Stomach (tissue), 8 donors: ENCODE measurements at regions not wholly inside any gene's neighbourhood (a gene's known extent, or its start where the extent isn't known, plus 50 kb on each side); places are given as distances from the start of the nearest gene placed in this dataset.
A peak's percentile ranks its signal among the peaks of the same experiment; 100 is the strongest.

Source experiments
- DNase-seq, 2 donors: peaks; one replicate each; pipeline versions ENCODE4 v3.0.0 to v3.0.0-alpha.2; 2013 to 2019
- H3K27ac ChIP-seq, 5 donors: fragments of 200-600 bp in 4 of 5; sonication (generic) in 4 of 5; one replicate each; pipeline ENCODE4 v1.5.1; 2013 to 2019; ENCODE audit warnings: mild to moderate bottlenecking in 1 of 5, moderate library complexity in 1 of 5
- H3K27me3 ChIP-seq, 3 donors: fragments of 200-600 bp; sonication (generic); one replicate each; pipeline ENCODE4 v1.5.1; 2017 to 2019; ENCODE audit warnings: mixed run types in 1 of 3
- H3K36me3 ChIP-seq, 4 donors: fragments of 200-600 bp; sonication (generic); 1 replicate in 3 of 4; 2 replicates in 1 of 4; pipeline ENCODE4 v1.5.1; 2016 to 2019
- H3K4me1 ChIP-seq, 4 donors: fragments of 200-600 bp; sonication (generic); one replicate each; pipeline ENCODE4 v1.5.1; 2016 to 2019
- H3K4me3 ChIP-seq, 4 donors: fragments of 200-600 bp; sonication (generic) in 3 of 4; one replicate each; pipeline ENCODE4 v1.5.1; 2016 to 2019; ENCODE audit warnings: mild to moderate bottlenecking in 1 of 4
- H3K9me3 ChIP-seq, 4 donors: fragments of 200-600 bp; sonication (generic); one replicate each; pipeline ENCODE4 v1.5.1; 2016 to 2019
- EP300 ChIP-seq: sonication (generic); formaldehyde crosslinking; IDR thresholded peaks from one replicate; pipeline ENCODE4 v1.6.1; 2017; ENCODE audit warnings: antibody characterized with exemption
- POLR2A ChIP-seq, 4 donors: fragments of 450-650 bp; IDR thresholded peaks; one replicate each; pipeline ENCODE4 v1.6.1; 2016; ENCODE audit warnings: antibody characterized with exemption in 4 of 4, control low read depth in 2 of 4, mild to moderate bottlenecking in 1 of 4, moderate library complexity in 1 of 4
- POLR2AphosphoS5 ChIP-seq, 3 donors: sonication (generic); formaldehyde crosslinking; IDR thresholded peaks; one replicate each; pipeline ENCODE4 v1.6.1; 2016; ENCODE audit warnings: antibody characterized with exemption in 3 of 3
- WGBS, 5 donors: extraction: QIAGEN DNeasy Blood & Tissue Kit in 3 of 5; methylation state at CpG; one replicate each; pipeline versions ENCODE4 v1.1.5 to v1.1.7; 2013 to 2018; 5-methylcytosine and 5-hydroxymethylcytosine counted together
- intact Hi-C: fragments of 100-400 bp; cut with DNase I; formaldehyde crosslinking; loops from one replicate; pipeline ENCODE4 v1.15.1; 2023; ENCODE audit warnings: low total_unique reads
- TF ChIP-seq, protein P1 (sequence below), 7 experiments: fragments of 450-650 bp in 4 of 7; fragments of 200-600 bp in 3 of 7; sonication (generic) in 3 of 7; IDR thresholded peaks; one replicate each; pipeline ENCODE4 v1.5.1; 2016 to 2019; ENCODE audit warnings: antibody characterized with exemption in 7 of 7, control low read depth in 2 of 7, mild to moderate bottlenecking in 1 of 7
- donor health status: healthy with polysubstance abuse.
- donor health status: Bipolar disorder and iron deficiency.
- donor health status: healthy.

DNA sequence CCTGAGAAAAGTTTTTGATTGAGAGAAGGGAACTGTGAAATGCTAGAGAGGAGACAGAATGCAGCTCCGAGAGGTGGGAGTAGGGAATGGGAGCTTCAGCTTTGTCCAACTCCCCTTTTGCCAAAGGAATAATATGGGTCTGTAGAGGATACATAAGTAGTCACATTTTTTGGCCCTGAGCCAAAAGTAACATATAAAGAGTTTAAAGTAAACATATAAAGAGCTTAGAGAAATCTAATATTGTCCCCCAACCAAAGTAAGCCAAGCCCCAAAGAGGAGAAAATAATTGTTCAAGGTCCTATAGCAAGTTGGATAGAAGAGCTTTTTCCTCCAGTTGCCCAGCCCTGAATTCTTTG is 215.1 kb downstream of the TMEM114 start:
- DNase-seq: no peak
- H3K36me3 ChIP-seq: no peaks in the 10 kb centered on the region
- 79 to 91% (median 89%) methylated on average over 1 of the region's 1 CpG for WGBS, 5 donors
- TF ChIP-seq EP300: no peak
- H3K27ac ChIP-seq: no peak overlapping the region
- intact Hi-C loops: no loop called here
- no peaks in the 10 kb centered on the region for H3K27me3 ChIP-seq
- H3K9me3 ChIP-seq: peaks cover 0 to 6% (median 0%) of the 10 kb centered on the region in 4 donors
- no peaks in the 10 kb centered on the region for H3K4me1 ChIP-seq
- no peak overlapping the region for H3K4me3 ChIP-seq

DNA sequence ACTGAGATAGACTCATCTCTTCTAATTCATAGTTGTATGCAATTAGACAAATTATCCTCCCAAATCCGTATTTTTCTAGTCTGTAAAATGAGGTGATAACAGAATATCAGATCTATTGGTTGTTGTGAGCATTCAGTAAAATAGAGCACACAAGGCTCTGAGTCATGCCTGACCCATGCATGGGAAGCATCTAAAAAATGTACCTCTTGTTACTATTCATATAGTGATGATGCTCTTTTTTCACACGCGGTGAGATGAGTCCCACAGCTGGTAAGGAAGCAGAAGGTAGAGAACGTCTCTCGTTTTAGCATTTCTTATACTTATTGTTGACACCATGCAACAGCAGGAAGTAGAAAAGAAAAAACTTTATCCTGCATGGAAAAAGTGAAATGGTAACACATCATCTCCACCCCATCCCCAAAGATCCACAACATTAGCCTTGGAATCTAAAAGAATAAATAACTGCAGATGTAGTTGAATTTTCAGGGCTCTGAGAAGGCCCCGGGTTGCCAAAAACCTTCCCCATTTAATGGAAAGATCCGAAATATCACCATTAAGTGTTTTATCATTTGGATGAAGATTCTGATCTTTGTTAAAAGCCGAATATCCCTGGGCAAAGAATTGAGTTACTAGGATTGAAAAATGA is 215.6 kb downstream of the TMEM114 start:
- no peaks in the 10 kb centered on the region for H3K4me1 ChIP-seq
- TF ChIP-seq POLR2AphosphoS5 (IDR thresholded peaks at IDR 0.05): no peak
- TF ChIP-seq, protein P1, sequence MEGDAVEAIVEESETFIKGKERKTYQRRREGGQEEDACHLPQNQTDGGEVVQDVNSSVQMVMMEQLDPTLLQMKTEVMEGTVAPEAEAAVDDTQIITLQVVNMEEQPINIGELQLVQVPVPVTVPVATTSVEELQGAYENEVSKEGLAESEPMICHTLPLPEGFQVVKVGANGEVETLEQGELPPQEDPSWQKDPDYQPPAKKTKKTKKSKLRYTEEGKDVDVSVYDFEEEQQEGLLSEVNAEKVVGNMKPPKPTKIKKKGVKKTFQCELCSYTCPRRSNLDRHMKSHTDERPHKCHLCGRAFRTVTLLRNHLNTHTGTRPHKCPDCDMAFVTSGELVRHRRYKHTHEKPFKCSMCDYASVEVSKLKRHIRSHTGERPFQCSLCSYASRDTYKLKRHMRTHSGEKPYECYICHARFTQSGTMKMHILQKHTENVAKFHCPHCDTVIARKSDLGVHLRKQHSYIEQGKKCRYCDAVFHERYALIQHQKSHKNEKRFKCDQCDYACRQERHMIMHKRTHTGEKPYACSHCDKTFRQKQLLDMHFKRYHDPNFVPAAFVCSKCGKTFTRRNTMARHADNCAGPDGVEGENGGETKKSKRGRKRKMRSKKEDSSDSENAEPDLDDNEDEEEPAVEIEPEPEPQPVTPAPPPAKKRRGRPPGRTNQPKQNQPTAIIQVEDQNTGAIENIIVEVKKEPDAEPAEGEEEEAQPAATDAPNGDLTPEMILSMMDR (IDR thresholded peaks at IDR 0.05): no peak
- no peak for TF ChIP-seq POLR2A (IDR thresholded peaks at IDR 0.05)
- TF ChIP-seq EP300: no peak
- intact Hi-C loops: no loop called here
- no peak for DNase-seq
- H3K27ac ChIP-seq: no peak overlapping the region
- no peaks in the 10 kb centered on the region for H3K36me3 ChIP-seq
- H3K9me3 ChIP-seq: peaks cover 0 to 6% (median 0%) of the 10 kb centered on the region in 4 donors
- H3K27me3 ChIP-seq: no peaks in the 10 kb centered on the region
- no peak overlapping the region for H3K4me3 ChIP-seq
- WGBS, 5 donors: 75 to 86% (median 81%) methylated on average over 8 of the region's 8 CpGs

DNA sequence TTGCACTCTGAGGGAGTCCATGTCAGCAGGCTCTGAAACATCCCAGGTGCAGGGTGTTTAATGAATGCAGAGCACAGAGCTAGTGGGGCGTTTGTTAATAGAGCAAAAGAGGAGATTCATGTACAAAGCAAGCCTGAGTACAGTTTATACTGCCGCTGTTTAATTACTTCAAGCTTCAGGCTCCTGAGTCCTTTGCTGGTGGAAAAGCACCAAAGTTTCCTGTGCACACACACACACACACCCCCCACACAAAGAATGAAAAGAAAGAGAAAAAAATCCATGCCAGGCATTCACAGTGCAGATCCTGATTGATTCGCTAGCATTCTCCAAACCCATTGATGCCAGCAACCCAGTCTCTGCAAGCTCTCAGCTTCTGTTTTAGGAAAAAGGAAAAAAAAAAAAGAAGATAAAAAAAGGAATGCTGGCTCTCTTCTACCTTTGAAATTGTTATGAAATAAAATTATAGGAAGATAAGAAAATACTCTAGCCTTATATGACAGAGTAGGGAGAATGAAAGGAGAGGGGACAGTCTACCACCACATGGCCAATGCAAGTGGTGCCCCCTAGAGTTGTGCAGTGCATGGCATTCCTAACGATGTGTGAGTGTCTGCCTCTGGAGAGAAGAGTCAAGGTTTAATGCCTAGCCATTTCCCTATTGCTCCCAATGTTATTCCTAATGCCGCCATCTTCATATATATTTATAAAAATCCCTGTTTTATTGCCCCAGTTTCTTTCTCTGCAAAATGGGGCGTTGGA is 216.5 kb downstream of the TMEM114 start:
- intact Hi-C loops: no loop called here
- Histone ChIP-seq H3K27me3 (no peaks in the 10 kb centered on the region), H3K27ac (no peak overlapping the region), H3K36me3 (no peaks in the 10 kb centered on the region), H3K9me3 (peaks cover 0 to 6% (median 3%) of the 10 kb centered on the region in 4 donors), H3K4me3 (no peak overlapping the region), H3K4me1 (no peaks in the 10 kb centered on the region)
- 57 to 64% (median 61%) methylated on average over 6 of the region's 6 CpGs for WGBS, 5 donors
- DNase-seq: peak in 1 of 2 donors; percentile 4
- no peak for TF ChIP-seq POLR2A (IDR thresholded peaks at IDR 0.05)
- TF ChIP-seq EP300: no peak
- no peak for TF ChIP-seq POLR2AphosphoS5 (IDR thresholded peaks at IDR 0.05)
- TF ChIP-seq, protein P1 (IDR thresholded peaks at IDR 0.05): no peak

GRCh38 chr16:8372141-8372540 is 218.2 kb downstream of the TMEM114 start:
- intact Hi-C loops: no loop called here
- Histone ChIP-seq H3K27me3 (no peaks in the 10 kb centered on the region), H3K4me3 (no peak overlapping the region), H3K36me3 (no peaks in the 10 kb centered on the region), H3K9me3 (peaks cover 0 to 6% (median 3%) of the 10 kb centered on the region in 4 donors), H3K27ac (no peak overlapping the region), H3K4me1 (no peaks in the 10 kb centered on the region)
- WGBS, 5 donors: 71 to 91% (median 84%) methylated on average over 3 of the region's 3 CpGs
- DNase-seq: no peak
- TF ChIP-seq EP300 (no peak), POLR2A (IDR thresholded peaks at IDR 0.05) (no peak), POLR2AphosphoS5 (IDR thresholded peaks at IDR 0.05) (no peak)
- TF ChIP-seq, protein P1 (IDR thresholded peaks at IDR 0.05): no peak
